GM19468 (cell line): ENCODE measurements at regions not wholly inside any gene's neighbourhood (a gene's known extent, or its start where the extent isn't known, plus 50 kb on each side); places are given as distances from the start of the nearest gene placed in this dataset.
"Not testable (repeated sequence)": the region's sequence is repeated elsewhere in the genome, so short reads cannot be mapped to it uniquely, and the experiment has no call there.

Experiments
- ATAC-seq: cut with Tn5 transposase; IDR thresholded peaks from one replicate; pipeline ENCODE4 v1.9.1; 2021; ENCODE audit warnings: mild to moderate bottlenecking, moderate library complexity, moderate number of reproducible peaks; ENCODE audit not compliant: unreplicated experiment; ENCODE audit errors: extremely low read depth

GRCh38 chr6:26951211-26951610, 291.7 kb upstream of the ZNF322 start:
- ATAC-seq = not testable (repeated sequence)

- ATAC-seq = not testable (repeated sequence)
Observed at GRCh38 chr6:26956078-26956600, 291.4 kb upstream of the PRSS16 start.

GRCh38 chr6:26956601-26957184, 290.8 kb upstream of the PRSS16 start:
- ATAC-seq = not testable (repeated sequence)

- ATAC-seq = not testable (repeated sequence)
Observed at GRCh38 chr6:26957399-26958127, 289.9 kb upstream of the PRSS16 start.

- ATAC-seq = not testable (repeated sequence)
Observed at GRCh38 chr6:26961236-26961635, 286.3 kb upstream of the PRSS16 start.

- no peak for ATAC-seq
Observed at GRCh38 chr6:27002447-27002846, 245.1 kb upstream of the PRSS16 start.

- ATAC-seq = no peak
Observed at GRCh38 chr6:27007020-27007419, 240.5 kb upstream of the PRSS16 start.

GRCh38 chr6:27008613-27009012, 238.9 kb upstream of the PRSS16 start:
- not testable (repeated sequence) for ATAC-seq

- not testable (repeated sequence) for ATAC-seq
Observed at GRCh38 chr6:27014053-27014452, 233.4 kb upstream of the PRSS16 start.

GRCh38 chr6:27016689-27017088, 230.8 kb upstream of the PRSS16 start:
- ATAC-seq = no peak

GRCh38 chr6:27018401-27018800, 229.1 kb upstream of the PRSS16 start:
- ATAC-seq = not testable (repeated sequence)

- no peak for ATAC-seq
Observed at GRCh38 chr6:27019651-27020552, 227.6 kb upstream of the PRSS16 start.

- no peak for ATAC-seq
Observed at GRCh38 chr6:27020553-27020880, 227.0 kb upstream of the PRSS16 start.

GRCh38 chr6:27023664-27024063, 223.8 kb upstream of the PRSS16 start:
- ATAC-seq = no peak

GRCh38 chr6:27025351-27025750, 222.2 kb upstream of the PRSS16 start:
- ATAC-seq = no peak

- no peak for ATAC-seq
Observed at GRCh38 chr6:27026361-27026760, 221.1 kb upstream of the PRSS16 start.

GRCh38 chr6:27031302-27031701, 216.2 kb upstream of the PRSS16 start:
- ATAC-seq = no peak

GRCh38 chr6:27038498-27038897, 209.0 kb upstream of the PRSS16 start:
- ATAC-seq = no peak

- no peak for ATAC-seq
Observed at GRCh38 chr6:27040244-27041042, 207.1 kb upstream of the PRSS16 start.

GRCh38 chr6:27043244-27043643, 204.3 kb upstream of the PRSS16 start:
- no peak for ATAC-seq
